NCI-H82 treated with DMSO at 0.1 percent for 48 hours (cell line): ENCODE measurements at regions not wholly inside any gene's neighbourhood (a gene's known extent, or its start where the extent isn't known, plus 50 kb on each side); places are given as distances from the start of the nearest gene placed in this dataset.
"Not testable (repeated sequence)": the region's sequence is repeated elsewhere in the genome, so short reads cannot be mapped to it uniquely, and the experiment has no call there.

Experiments used
- DNase-seq: peaks from one replicate; lab custom pipeline; 2025; ENCODE audit not compliant: unreplicated experiment; lab: John Stamatoyannopoulos, UW

DNA sequence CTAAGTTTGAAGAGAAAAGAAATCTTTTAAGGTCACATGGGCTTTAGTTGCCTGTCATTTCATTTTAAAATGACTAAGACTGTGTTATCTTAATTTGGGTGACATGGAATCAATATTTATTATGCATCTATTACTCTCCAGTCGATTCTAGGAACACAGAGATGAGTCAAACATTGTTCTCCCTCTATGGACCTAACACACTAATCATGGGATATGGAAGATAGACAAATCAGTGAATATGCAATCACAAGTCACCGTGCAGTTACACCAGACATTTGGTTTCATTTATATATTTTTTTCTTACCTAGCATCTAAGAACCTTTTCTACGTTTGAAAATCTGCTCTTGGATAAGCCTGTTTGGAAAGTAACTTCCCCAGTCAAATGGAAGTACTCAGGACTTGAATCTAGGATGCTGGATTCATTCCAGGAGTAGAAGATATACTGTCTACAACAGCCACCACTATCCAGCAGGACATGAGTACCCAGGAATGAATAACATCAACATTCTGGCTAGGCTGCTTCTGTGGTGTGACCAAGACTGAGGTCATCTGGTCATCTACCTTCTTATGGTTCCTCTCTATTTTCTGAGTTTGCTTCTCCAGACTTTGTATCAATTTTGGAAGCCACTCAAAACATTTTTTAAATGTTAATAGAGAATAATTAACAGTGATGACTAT is 902.9 kb upstream of the LRRN3 start:
- DNase-seq = no peak

DNA sequence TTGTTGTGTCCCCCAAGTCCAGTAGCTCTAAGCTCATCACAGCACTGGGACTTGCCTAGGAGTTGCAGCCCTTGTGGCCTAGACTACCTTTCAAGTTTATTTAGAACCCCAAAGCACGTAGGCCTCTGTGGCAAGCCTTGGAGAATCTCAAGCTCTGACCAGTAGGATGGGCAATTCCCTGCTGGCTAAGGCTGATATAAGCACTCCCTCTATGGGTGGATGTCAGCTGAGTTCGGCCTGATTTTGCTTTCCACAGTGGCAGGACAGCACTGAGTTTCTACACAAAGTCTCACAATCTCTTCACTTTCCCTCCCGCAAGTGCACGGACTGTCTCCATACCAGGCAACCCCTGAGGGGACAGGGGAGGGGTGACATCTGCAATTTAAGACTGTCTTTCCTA is 886.4 kb upstream of the LRRN3 start:
- no peak for DNase-seq

DNA sequence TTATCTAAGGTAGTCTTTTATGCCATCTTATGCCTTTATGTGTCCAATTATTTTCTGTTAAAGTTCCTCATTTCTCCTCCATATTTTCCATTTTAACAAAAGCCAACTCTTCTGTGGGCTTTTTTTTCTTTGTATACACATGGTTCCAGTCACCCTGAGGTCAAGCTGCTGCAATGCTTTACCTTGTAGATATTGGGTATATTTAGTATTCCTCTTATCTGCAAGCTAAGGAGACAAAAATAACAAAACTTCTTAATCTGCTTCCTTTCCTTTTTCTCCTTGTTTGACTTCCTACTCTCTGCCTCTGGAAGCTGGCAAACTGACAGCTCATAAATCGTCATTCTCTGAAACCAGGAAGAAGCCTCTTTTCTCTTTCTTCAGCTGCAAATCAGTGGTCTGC is 885.0 kb upstream of the LRRN3 start:
- DNase-seq = no peak

DNA sequence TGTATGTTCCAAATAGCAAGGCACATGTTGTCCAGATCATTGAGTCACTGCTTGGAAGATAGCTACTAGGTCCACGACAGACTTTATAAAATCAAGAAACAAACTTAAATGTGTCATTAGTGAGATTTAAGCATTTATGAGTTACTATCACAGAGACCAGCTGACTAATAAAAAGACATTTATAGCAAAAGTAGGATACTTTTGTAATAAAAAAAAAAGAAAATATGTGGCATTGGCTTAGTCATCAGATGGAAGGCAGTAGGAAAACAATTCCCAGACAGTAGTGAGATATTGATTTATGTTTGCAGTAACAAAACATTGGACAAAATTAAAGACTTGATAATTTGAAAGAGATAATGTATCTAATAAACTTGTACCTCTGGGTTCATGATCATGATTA is 881.0 kb upstream of the LRRN3 start:
- no peak for DNase-seq

DNA sequence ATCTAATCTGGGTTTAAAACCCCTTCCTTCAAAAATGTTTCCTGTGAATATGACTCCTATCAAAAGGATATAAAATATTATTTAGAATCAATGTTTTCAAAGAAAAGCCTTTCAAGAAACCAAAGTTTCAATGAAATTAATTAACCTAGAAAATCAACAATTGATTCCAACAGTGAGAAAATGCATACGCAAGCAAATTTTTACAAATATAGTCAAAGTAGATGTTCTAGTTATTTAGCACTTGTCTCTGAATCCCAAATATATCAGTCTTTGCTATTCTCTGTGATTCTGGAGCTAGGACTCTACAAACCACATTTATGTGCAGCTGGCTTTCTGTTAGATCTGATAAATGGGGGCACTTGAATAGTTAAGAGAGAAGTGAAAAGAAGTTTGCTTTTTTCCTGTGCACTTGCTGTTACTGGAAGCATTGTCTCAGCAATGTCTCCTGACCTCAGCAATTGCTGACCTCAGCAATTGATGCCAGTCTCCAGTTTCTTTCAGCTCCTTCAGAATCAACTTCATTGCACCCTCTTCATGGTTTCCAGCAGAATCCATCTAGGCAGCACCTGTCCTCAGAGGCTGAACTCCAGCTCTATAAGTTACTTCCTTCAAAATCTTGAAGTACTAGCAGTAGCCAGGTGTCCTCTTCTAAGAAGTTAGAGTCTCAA is 879.9 kb upstream of the LRRN3 start:
- DNase-seq = no peak

DNA sequence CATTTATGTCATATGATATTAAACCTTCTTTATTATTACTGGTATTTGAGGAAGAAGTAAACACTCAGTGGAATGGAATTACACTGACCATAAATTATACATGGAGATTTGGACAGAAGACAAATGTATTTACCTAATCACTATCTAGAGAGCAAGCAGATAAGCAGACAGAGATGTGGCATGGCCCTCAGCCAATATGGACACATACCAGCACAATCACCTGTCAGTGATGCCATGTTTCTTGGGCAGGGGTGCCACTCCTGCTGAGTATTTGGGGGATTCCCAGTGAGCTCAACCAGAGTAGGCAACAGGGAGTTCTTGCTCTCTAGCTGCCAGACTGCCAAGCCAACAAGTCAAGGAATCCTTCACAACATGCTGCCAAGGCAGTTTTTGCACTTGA is 866.3 kb upstream of the LRRN3 start:
- no peak for DNase-seq

DNA sequence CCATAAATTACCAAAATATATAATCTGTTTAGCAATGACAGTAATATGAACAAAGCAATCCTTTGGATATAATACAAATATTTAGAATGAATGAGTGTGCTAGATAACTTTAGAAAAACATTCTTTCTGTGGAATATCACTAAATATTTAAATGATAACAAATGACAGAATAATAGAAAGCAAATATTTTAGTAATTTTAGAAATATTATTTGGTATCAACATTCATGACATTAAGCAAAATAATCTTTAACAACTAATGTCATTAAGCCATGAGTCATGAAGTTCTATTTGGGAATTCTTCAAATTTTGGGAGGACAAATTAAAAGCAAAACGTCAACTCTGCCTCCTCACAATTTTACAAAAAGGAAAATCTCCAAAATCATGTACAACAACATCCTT is 844.8 kb upstream of the LRRN3 start:
- DNase-seq = no peak

DNA sequence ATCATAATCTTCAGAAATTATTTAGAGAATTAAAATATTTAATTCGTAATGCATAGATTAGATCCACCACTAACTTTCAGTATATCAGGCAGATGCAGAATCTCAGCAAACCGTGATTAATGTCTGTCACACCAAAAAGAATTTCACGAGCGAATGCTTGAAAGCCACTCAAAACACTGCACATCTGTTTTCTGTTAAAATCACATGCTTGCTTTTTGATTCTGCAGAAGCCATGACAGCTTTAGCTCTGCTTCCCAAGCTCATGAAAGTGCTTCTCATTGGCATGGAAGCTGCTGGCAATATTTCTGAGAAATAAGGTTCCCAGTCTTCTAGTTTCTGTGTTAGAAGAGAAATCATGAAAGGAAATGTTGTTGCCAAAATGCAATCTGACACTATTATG is 837.8 kb upstream of the LRRN3 start:
- DNase-seq = no peak

DNA sequence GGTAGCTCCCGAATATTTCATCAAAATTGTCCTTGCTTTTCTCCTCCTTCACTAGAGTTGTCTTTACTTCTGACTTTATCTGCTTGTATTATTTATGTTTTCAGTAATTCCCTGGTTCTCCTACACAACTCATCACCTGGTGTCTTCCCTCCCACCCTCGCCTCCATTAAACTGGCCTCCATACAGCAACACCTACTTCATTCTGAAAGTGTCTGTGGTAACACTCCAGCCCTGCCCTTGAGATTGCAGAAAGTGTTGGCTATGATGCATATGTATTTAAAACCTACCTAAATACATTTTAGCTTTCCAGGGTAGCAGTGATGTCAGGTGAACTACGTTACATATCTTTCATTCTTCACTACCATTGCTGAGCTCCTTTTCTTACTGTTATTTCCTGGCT is 833.3 kb upstream of the LRRN3 start:
- DNase-seq = no peak

DNA sequence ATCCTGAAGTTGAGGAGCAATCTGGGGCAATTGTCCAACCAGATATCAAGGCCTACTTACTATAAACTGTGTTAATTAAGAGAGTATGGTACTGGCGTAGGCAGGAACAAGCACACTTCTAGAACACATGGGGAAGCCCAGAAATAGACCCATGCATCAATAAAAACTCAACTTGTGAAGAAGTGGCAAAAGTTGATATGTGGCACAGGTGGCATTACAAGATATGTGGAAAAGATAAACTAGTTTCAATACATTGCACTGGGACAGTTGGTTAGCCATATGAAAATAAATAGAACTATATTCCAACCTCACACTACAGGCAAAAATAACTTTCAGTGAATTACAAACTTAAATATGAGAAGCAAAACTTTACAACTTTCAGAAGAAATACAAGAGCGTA is 828.7 kb upstream of the LRRN3 start:
- no peak for DNase-seq

DNA sequence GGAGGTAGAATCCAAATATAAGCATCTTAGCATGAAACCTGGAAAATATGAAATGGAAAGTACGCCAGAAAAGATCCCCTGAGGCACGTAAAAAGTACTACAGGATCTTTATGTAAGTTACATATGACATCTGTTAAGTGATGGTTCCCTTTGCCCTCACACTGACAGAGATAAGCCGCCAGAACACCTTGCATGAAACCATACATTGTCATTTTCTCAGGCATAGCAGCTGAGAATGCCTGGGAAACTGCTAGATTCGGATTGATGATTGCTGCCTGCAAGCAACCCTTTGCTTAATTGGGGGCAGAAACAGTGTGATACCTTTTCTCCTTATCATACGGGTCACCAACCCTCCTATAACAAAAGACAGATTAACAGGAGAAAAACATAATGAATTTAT is 826.6 kb upstream of the LRRN3 start:
- DNase-seq = no peak

DNA sequence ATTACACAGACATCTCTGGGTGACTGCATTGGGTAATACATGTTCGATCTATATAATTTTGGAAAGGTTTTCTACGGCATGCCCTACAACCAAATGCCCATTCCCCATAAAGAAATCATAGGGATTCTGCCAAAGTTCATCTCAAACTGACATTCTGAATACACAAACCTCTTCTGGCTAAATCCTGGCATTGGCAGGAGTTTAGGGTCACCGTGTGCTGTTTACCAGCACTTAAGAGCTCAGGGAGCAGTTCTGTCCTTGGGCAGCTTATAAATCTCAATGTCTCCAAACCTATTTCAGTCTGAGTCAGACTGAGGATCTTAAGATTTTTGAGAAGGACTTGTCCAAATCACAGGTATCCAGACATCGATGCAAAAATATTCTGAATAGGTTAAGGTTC is 809.6 kb upstream of the LRRN3 start:
- DNase-seq = no peak

DNA sequence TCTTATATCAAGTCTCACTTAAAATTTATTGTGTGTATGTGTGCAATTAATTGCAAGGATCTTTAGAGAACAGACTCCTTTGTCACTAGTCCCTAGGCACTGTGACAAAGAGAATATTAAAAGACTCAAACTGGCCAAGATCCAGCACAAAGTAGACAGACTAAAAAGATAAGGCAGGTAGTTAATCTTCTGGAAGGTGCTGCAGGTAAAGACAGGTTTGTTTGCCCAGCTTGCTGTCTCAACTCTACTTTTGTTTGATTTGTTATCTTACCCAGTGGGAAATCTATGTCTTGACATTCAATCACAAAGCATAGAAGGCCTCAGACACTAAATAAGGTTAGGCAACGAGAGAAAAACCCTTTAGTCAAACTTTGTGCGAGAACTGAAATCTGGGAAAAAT is 807.9 kb upstream of the LRRN3 start:
- DNase-seq = no peak

DNA sequence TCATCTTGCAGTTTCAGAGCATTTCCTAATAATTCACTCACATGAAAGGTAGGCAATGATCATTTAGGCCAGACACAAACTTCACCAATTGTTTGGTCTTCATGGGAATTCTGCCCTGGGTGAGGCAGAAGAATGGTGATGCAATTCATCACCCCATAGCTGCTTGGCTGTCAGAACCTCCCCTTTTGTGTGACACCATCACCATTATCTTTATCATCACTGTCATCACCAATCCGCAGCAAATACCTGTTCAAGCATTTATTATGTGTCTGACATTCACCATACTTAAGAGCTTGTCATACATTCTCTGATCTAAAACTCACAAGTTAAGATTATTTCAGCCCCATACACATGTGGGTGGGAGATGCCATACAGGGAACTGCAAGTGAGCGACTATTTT is 799.5 kb upstream of the LRRN3 start:
- no peak for DNase-seq

DNA sequence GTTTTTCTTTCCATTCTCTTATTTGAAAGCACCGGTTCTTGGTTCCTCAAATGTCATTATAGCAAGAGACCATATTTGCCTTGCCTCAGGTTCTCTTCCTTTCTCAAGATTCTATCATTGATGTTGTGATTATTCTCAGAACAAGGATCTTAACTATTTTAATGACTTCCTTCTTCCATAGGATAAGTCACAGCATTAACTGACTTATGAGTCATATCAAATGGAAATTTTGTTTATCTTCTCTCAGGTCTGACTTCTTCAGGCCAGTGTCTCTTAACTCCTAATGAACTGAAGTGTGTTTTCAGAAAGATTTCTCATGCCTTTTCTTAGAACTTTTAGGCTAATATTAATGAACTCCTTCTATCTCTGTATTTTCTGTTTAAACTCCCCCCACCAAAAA is 794.6 kb upstream of the LRRN3 start:
- no peak for DNase-seq

DNA sequence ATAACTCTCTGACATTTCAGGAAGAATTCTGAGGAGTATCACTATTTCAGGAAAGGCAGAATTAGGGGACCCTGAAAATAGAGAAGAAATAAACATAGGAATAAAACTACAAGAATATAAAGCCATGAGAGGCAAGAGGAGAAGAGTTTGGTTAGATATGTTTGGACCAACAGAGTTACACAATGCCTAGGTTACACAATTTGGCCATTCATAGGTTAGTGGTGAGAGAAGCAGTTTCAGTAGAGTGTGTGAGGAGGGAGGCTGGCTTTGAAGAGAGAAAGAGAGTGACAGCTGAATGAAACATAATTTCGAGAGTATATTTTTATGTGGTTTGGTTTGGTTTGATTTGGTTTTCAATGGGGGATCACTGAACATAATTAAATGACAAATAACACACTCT is 783.2 kb upstream of the LRRN3 start:
- no peak for DNase-seq

DNA sequence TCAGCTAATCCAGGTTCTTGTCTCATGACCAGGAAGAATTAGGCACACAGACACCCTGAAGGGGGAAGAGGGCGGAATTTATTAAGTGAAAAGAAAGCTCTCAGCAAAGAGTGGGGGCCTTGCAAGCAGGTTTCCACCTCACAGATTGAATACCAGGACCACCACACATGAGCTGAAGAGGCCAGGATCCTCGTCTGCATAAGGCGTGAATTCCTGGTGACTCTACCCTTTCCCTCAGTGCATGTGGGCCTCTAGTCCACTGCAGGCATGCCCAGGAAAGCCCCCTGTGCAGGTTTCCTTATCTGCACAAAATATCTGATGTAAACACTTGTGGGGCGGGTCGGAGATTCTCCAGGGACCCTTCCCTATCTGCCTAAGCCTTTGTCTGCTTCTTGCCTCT is 782.1 kb upstream of the LRRN3 start:
- no peak for DNase-seq

DNA sequence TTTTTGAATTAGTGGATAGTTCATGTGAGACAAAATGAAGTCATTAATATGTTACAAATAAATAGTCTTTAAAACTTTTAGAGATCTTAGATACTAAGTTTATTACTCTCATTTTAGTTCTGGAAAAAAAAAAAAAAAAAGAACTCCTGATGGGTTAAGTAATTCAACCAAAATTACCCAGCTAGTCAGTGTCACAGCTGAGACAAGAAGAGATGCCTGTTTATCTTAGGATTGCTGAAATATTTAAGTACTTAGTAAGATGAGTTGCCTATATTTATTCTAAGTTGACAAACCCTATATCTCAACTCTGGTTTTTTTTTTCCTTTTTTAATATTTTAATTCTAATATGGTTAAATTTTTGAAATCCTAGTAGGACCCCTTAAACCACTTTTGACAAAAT is 781.0 kb upstream of the LRRN3 start:
- no peak for DNase-seq

DNA sequence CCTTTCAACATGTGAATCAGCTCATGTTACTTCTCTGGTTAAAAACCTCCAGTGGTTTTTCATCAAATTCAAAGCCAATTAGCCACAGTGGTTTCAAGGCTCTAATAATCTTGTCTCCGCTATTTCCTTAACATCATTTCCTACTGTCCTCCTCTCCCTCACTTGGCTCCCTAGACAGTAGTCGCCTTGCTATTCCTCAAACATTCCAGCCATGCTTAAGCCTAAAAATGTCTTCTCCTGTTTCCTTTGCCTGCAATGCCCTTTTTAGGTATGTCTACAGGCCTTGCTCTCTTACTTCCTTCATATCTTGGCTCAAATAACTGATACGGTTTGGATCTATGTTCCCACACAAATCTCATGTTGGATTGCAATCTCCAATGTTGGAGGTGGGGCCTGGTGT is 779.4 kb upstream of the LRRN3 start:
- DNase-seq = no peak

DNA sequence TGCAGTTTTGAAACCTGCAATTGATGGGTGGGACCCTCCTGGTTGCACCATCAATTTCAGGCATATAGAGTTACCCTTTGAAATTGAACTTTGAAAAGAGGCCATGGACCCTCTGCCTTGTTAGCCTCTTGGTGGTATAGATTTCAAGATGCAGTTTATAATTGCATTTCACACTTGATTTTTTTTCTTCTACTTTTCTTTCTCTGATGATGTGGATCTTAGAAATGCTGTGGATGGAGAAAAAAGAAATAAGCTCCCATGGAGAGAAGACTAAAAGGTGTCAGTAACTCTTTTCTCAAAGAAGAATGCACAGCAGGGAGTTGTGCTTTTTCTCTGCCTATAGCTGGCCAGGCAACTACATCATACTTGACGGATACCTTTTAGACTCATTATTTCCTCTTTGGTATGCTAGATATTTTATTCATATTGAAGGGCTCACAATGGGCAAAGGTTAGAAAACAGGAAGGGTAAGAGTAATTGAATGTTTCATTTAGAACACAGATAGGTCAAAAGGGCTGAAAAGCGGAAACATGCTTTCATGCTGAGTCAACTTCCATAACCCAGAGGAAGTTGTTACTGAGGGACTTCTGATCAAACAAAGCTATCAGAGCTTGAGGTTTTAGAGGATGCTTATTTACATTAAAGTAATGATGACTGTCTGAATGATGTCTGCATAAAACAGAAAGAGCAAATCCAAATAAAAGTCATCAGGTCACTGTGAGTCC is 773.2 kb upstream of the LRRN3 start:
- no peak for DNase-seq

DNA sequence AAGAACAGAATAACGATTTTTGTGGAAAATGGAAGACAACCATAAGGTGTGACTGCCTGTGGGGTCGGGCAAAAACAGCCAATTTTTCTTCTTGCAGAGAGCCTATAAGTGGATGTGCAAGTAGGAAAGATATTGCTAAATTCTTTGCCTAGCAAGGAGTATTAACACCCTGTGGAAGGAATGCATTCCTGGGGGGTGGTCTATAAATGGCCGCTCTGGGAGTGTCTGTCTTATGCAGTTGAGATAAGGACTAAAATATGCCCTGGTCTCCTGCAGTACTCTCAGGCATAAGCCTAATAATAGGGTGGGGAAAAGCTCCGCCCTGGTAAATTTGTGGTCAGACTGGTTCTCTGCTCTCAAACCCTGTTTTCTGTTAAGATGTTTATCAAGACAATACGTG is 770.6 kb upstream of the LRRN3 start:
- not testable (repeated sequence) for DNase-seq

DNA sequence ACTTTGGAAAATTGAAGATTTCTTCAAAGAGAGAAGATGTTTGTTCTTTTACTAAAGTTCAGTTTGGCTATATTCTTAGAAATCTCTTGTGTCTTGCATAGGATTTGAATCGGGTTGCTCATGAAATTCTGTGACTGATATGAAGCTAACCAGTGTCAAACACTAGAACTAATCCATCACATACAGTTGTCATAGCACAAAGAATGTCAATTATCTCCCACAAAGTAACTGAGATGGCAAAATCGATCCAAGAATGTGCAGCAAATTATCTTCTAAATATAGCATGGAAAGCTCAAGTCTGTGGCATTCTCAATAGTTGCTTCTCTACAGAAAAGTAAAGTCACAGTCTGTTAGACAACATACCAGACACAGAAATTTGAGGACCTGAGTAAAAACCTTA is 768.1 kb upstream of the LRRN3 start:
- no peak for DNase-seq

DNA sequence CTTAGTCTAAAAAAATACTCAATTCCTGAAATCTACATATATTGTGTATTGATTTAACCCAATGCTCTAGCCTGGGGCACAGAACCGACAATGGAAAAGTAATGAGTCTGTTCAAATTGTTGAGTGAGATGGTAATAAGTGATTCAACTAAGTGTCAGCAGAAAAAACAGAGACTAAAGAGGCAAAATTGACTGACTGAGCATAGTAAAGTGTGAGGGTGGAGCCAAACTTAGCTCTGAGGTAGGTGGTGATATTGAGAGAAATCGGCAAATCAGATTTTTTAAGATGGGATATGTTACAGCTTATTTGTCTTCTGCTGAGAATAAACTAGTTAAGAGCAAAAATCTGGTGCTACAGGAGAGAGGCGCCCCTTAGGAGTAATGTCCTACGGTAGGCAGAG is 764.0 kb upstream of the LRRN3 start:
- DNase-seq = no peak
